ENCODE measurements at regions not wholly inside any gene's neighbourhood (a gene's known extent, or its start where the extent isn't known, plus 50 kb on each side); places are given as distances from the start of the nearest gene placed in this dataset.

GRCh38 chrX:109312757-109313156, 169.1 kb downstream of the GUCY2F start:
- Histone ChIP-seq H3K9me3 (no peaks in the 10 kb centered on the region), H3K4me1 (no peaks in the 10 kb centered on the region), H3K27me3 (no peaks in the 10 kb centered on the region), H3K36me3 (no peaks in the 10 kb centered on the region), H3K27ac (no peak overlapping the region), H3K4me3 (no peak overlapping the region)
- TF ChIP-seq CTCF (IDR thresholded peaks at IDR 0.05) = no peak
- intact Hi-C loops (cut with DNase I) = no loop called here
- ATAC-seq (no peak), DNase-seq (no peak)

- intact Hi-C loops (cut with DNase I) = no loop called here
Observed at GRCh38 chrX:109310031-109310430, 171.9 kb downstream of the GUCY2F start.

DNA sequence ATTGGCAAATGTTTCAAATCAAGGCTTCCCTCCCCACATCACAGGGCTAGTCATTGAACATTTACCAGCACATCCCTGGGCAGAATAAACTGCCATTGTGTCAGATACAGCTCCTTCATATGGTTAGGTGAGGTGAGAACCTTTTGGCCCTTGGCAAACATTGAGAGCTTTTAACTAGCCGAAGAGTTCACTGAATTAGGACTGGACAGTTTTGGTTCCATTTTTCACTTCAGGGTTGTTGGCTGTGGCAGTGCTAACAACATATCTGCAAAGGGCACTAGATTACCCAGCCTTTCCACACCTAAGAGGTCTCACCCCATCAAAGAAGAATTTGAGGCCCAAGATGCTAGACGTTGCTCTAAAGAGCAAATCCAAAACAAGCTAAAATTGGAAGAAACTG, 180.7 kb downstream of the GUCY2F start:
- Histone ChIP-seq H3K9me3 (no peaks in the 10 kb centered on the region), H3K27me3 (no peaks in the 10 kb centered on the region), H3K36me3 (no peaks in the 10 kb centered on the region), H3K27ac (no peak overlapping the region), H3K4me1 (no peaks in the 10 kb centered on the region), H3K4me3 (no peak overlapping the region)
- intact Hi-C loops (cut with DNase I) = no loop called here
- DNase-seq = no peak
- no peak for ATAC-seq
- no peak for TF ChIP-seq CTCF (IDR thresholded peaks at IDR 0.05)

More at GRCh38 chrX:109310031-109310430, 171.9 kb downstream of the GUCY2F start:
- no peak overlapping the region for H3K27ac ChIP-seq
- no peaks in the 10 kb centered on the region for H3K4me1 ChIP-seq
- no peak overlapping the region for H3K4me3 ChIP-seq
- no peaks in the 10 kb centered on the region for H3K9me3 ChIP-seq
- no peak for TF ChIP-seq CTCF (IDR thresholded peaks at IDR 0.05)
- DNase-seq (no peak), ATAC-seq (no peak)
- H3K36me3 ChIP-seq = no peaks in the 10 kb centered on the region
- H3K27me3 ChIP-seq = no peaks in the 10 kb centered on the region

DNA sequence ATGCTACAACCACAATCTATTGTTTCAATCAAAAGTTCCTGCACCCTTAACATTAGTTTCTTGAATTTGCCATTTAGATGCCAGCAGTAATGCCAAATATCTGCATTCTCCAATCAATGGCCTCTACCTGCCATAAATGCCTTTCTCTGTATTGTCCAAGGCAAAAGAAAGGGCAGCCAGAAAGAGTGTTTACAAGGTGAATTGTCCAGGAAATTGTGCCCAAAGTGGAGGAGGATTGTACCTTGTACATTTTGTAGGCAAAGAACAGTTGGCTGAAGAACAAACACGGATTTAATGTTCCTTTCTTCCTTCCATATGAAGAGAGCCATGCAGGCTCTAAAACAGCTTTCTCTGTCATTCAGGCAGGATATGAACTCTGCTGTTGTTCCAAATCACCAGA, 181.5 kb downstream of the GUCY2F start:
- no peaks in the 10 kb centered on the region for H3K9me3 ChIP-seq
- no peak for TF ChIP-seq CTCF (IDR thresholded peaks at IDR 0.05)
- intact Hi-C loops (cut with DNase I) = no loop called here
- no peaks in the 10 kb centered on the region for H3K27me3 ChIP-seq
- H3K27ac ChIP-seq = no peak overlapping the region
- H3K4me3 ChIP-seq = no peak overlapping the region
- ATAC-seq (no peak), DNase-seq (no peak)
- no peaks in the 10 kb centered on the region for H3K36me3 ChIP-seq
- H3K4me1 ChIP-seq = no peaks in the 10 kb centered on the region

GRCh38 chrX:109299091-109299490, 182.8 kb downstream of the GUCY2F start:
- Histone ChIP-seq H3K4me3 (no peak overlapping the region), H3K9me3 (no peaks in the 10 kb centered on the region), H3K27me3 (no peaks in the 10 kb centered on the region), H3K27ac (no peak overlapping the region), H3K36me3 (no peaks in the 10 kb centered on the region), H3K4me1 (no peaks in the 10 kb centered on the region)
- intact Hi-C loops (cut with DNase I) = no loop called here
- ATAC-seq = no peak
- TF ChIP-seq CTCF (IDR thresholded peaks at IDR 0.05) = no peak
- DNase-seq = no peak

- no peak for DNase-seq
- Histone ChIP-seq H3K36me3 (no peaks in the 10 kb centered on the region), H3K4me3 (no peak overlapping the region), H3K4me1 (no peaks in the 10 kb centered on the region), H3K27ac (no peak overlapping the region), H3K27me3 (no peaks in the 10 kb centered on the region), H3K9me3 (no peaks in the 10 kb centered on the region)
- TF ChIP-seq CTCF (IDR thresholded peaks at IDR 0.05) = no peak
- intact Hi-C loops (cut with DNase I) = no loop called here
- ATAC-seq = no peak
Observed at GRCh38 chrX:109294097-109294814, 187.6 kb downstream of the GUCY2F start.
